GM19351 (cell line): ENCODE measurements at regions not wholly inside any gene's neighbourhood (a gene's known extent, or its start where the extent isn't known, plus 50 kb on each side); places are given as distances from the start of the nearest gene placed in this dataset.

Experiments
- ATAC-seq: cut with Tn5 transposase; IDR thresholded peaks from one replicate; pipeline ENCODE4 v1.9.1; 2021; ENCODE audit warnings: mild to moderate bottlenecking, moderate library complexity; ENCODE audit not compliant: unreplicated experiment

GRCh38 chr19:31402529-31403316, 53.5 kb upstream of the TSHZ3 start:
- no peak for ATAC-seq

GRCh38 chr19:31406106-31406505, 56.9 kb upstream of the TSHZ3 start:
- no peak for ATAC-seq

- no peak for ATAC-seq
Measured at GRCh38 chr19:31408460-31409124, 59.4 kb upstream of the TSHZ3 start.

- no peak for ATAC-seq
Measured at GRCh38 chr19:31413353-31413752, 64.1 kb upstream of the TSHZ3 start.

GRCh38 chr19:31415322-31415721, 66.1 kb upstream of the TSHZ3 start:
- no peak for ATAC-seq

- no peak for ATAC-seq
Measured at GRCh38 chr19:31416548-31416947, 67.3 kb upstream of the TSHZ3 start.

- ATAC-seq, result no peak
Measured at GRCh38 chr19:31418055-31418454, 68.8 kb upstream of the TSHZ3 start.

- ATAC-seq, result no peak
Measured at GRCh38 chr19:31418692-31419430, 69.6 kb upstream of the TSHZ3 start.

GRCh38 chr19:31419871-31420445, 70.7 kb upstream of the TSHZ3 start:
- no peak for ATAC-seq

GRCh38 chr19:31421082-31421481, 71.8 kb upstream of the TSHZ3 start:
- ATAC-seq, result no peak

- no peak for ATAC-seq
Measured at GRCh38 chr19:31421856-31422255, 72.6 kb upstream of the TSHZ3 start.

GRCh38 chr19:31423896-31424295, 74.7 kb upstream of the TSHZ3 start:
- no peak for ATAC-seq

GRCh38 chr19:31424861-31425620, 75.8 kb upstream of the TSHZ3 start:
- ATAC-seq, result no peak

- ATAC-seq, result no peak
Measured at GRCh38 chr19:31427857-31428256, 78.6 kb upstream of the TSHZ3 start.

GRCh38 chr19:31430381-31430780, 81.1 kb upstream of the TSHZ3 start:
- ATAC-seq, result no peak

GRCh38 chr19:31432201-31432810, 83.1 kb upstream of the TSHZ3 start:
- no peak for ATAC-seq

GRCh38 chr19:31436121-31436776, 87.0 kb upstream of the TSHZ3 start:
- no peak for ATAC-seq

GRCh38 chr19:31438401-31439269, 89.4 kb upstream of the TSHZ3 start:
- no peak for ATAC-seq

- ATAC-seq, result no peak
Measured at GRCh38 chr19:31439270-31439573, 90.0 kb upstream of the TSHZ3 start.
